CD4-positive, alpha-beta T cell treated with Interleukin-15 for 1 hour (primary cell): ENCODE measurements at regions not wholly inside any gene's neighbourhood (a gene's known extent, or its start where the extent isn't known, plus 50 kb on each side); places are given as distances from the start of the nearest gene placed in this dataset.
"Not testable (repeated sequence)": the region's sequence is repeated elsewhere in the genome, so short reads cannot be mapped to it uniquely, and the experiment has no call there.

Experiments used
- DNase-seq: peaks from one replicate; pipeline ENCODE4 v3.0.0-alpha.2; 2020

DNA sequence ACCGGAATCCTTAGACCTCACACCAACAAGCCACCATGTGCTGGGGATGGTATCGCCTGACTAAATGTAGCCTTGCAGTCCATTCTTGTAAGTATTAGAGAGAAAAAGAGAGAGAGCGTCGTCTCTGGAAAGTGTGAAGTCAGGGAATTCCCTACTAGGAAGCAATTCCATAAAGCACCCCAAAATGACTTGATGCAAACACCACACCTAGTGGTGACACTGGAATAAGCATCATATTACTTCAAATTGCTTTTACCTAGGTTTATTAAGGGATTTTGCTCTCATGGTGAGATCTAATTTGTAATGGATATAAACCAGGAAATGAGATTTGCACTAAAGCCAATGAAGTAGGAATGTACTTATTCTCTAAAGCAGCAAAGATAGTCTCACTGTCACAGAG lies 111.4 kb upstream of the METTL9 start:
- DNase-seq, result not testable (repeated sequence)

DNA sequence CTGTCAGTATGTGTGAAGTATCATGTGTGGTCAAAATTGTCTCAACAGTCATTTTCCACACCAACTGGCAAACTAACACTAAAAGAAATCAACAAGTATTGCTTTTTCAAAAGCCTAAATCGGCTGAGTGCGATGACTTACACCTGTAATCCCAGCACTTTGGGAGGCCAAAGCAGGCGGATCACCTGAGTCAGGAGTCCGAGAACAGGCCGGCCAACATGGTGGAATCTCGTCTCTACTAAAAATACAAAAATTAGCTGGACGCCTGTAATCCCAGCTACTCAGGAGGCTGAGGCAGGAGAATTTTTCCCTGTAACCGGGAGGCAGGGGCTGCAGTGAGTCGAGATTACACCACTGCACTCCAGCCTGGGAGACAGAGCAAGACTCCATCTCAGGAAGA lies 100.3 kb upstream of the METTL9 start:
- DNase-seq, result not testable (repeated sequence)

DNA sequence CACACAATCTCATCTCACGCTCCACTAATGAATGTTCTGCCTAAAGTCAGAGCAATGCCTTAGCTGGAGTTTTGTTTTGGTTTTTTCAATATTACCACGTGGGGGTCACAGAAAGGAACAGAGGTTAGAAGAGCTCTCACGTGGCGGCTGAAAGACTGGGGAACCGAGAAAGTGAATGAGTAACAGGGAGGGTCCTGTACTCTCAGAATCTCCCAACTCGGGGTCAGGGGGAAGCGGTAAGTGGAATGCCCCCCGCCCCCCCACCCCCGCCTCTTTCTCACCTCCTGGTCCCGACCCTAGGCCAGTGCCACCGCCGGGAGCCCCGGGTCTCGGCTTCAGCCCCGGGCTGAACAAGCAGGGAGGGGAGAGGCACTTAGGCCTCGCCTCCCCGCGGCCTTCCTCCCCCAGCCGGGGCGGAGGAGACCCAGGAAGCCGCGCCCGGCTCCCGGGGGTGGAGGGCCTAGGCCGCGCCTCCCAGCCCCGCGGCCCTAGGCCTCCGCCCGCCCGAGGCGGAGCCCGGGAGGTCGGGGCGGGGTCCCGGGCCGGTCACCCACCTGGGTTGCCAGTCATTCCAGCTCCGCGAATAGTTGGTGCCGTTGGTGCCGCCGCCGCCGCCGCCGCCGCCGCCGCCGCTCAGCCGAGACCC lies 98.0 kb upstream of the METTL9 start:
- peak; percentile 61 for DNase-seq

DNA sequence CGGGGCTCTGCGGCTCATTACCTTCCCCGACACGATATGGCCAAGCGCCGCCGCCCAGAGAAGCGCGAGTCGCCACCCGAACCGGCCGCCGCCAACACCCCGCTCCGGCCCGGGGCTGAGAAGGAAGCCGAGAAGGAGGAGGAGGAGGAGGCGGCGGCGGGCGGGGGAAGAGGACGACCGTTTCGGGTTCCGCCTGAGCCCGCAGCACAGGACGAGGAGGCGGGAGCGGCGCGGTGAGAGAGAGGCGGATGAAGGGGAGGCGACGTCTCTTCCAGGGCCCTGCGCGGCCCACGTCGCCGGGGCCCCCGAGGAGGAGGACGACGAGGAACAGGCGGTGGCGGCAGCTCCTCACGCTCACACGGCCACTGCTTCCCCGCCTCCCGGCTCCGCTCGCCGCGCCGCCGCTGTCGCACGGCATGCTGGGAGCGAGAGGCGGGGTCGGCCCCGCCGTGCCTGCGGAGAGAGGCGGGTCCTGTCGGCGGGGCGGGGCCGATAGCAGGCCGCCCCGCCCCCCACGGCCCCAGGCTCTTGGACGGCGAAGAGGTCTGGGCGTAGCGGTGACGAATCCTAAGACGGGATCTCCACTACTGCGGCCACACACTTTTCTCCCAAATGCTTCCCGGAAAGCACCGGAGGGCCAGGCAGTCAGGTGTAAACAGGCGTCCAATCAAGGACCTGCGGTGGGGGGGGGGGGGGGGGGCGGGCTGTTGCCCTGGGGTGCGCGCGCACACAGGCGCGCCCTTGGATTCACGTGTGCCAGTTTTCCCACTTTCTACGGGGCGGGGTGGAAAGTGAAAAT lies 97.3 kb upstream of the METTL9 start:
- DNase-seq, result peak; percentile 83

DNA sequence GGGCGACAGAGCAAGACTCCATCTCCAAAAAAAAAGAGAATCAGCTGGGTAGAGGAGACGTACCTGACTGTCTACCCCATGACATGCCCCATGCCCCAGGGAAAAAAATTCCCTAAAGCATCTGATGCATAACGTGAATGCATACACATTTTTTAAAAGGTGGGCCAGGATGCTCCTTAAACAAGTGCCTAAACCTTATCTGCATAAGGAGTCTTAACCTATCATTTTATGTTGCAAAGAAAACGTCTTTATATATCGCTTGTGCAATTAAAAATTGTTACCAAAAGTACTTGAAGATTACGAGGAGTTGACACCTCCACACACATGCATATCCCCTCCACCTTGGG lies 95.8 kb upstream of the METTL9 start:
- DNase-seq, result not testable (repeated sequence)

DNA sequence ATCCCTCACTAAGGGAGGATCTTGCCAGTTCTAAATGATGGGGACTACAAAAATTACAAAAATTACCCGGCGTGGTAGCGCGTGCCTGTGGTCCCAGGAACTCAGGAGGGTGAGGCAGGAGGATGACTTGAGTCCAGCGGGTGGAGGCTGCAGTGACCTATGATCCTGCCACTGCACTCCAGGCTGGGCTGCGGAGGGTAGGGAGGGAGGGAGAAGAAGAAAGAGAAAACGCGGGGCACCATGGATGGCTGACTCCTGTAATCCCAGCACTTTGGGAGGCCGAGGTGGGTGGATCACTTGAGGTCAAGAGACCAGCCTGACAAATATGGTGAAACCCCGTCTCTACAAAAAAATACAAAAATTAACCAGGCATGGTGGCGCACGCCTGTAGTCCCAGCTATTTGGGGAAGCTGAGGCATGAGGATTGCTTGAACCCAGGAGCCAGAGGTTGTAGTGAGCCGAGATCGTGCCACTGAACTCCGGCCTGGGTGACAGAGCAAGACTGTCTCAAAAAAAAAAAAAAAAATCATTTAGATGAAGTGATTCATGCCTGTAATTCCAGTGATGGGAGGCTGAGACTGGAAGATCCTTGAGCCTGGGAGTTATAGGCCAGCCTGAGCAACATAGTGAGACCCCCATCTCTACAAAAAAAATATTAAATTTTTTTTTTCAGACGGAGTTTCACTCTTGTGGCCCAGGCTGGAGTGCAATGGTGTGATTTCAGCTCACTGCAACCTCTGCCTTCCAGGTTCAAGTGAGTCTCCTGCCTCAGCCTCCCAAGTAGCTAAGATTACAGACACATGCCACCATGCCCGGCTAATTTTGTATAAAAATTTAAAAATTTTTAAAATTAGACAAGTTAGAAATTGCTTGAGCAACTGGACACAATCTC lies 95.2 kb upstream of the METTL9 start:
- DNase-seq, result peak; percentile 2

DNA sequence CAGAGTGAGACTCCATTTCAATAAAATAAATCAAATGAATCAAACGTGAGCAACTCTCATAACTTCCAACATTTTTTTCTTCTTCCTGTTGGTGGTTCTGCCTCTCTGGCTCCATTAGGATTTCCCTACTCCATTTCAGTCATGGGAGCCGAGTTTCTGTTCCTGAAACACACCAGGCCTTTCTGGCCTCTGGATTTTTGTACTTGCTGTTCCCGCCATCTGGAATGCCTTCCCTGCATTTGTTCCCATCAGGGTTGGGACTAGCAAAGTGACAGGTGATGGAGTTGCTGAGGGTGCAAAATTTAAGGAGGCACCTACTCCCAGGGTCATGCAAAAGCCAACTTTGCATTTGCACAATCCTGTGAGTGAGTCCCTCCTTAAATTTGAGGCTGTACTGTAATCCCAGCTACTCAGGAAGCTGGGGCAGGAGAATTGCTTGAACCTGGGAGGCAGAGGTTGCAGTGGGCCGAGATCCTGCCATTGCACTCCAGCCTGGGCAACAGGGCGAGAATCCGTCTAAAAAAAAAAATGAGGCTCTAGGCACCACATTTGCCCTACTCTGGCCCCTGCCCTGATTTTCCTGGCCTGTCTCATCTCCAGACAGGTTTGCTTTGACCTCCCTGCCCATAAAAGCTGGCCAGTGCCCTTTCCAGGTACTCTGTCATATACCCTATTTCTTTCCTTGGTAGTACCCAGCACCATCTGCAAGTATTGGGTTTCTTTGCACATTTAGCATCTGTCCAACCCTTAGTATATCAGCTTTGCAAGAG lies 93.4 kb upstream of the METTL9 start:
- DNase-seq, result peak; percentile 2

DNA sequence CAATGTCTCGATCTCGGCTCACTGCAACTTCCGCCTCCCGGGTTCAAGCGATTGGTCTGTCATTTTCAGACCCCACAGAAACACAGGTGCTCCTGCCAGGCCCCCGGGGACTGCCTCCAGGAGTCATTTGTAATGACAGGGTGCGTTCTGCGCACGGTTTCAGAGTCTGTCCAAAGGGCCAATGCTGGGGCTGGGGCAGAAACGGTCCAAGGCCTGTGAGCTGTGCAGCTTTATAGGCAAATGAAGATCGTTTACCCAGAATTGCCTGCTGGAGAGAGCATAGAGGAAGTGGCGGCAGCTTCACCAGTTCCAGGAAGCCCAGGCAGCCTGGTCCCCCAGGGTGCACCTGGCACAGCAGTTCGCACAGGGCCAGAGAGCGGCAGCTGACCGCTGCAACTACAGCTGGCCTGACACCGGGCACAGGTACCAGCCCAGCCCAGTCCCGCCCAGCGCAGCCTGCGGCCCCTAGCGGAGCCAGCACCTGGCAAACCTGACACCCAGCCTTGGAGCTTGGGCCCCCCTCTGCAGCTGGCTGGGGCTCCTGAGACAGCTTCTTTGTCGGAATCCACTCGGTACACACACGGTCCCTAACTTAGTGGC lies 92.4 kb upstream of the METTL9 start:
- peak; percentile 62 for DNase-seq

DNA sequence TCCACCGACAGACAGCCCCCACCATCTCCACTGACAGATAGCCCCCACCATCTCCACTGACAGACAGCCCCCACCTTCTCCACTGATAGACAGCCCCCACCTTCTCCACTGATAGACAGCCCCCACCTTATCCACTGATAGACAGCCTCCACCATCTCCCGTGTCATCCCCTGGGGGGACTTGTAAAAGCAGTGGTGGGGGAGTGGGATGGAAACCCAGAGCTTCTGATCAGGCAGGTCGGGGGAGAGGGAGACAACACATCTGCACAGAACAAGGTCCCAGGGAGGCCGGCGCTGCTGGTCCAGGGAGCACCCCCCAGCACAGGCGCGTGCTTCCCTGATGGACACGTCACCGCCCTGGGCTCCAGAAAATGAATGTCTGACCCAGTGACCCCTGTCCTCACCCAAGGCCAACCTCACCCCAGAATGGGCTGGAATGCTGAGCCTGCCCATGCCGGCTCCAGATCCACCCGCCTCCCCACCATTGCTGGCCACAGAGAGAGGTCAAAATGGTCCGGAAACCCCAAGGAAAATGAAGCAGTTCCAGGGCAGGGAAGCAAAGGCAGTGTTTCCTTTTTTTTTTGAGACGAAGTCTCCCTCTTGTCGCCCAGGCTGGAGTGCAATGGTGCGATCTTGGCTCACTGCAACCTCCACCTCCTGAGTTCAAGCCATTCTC lies 91.6 kb upstream of the METTL9 start:
- peak; percentile 16 for DNase-seq

DNA sequence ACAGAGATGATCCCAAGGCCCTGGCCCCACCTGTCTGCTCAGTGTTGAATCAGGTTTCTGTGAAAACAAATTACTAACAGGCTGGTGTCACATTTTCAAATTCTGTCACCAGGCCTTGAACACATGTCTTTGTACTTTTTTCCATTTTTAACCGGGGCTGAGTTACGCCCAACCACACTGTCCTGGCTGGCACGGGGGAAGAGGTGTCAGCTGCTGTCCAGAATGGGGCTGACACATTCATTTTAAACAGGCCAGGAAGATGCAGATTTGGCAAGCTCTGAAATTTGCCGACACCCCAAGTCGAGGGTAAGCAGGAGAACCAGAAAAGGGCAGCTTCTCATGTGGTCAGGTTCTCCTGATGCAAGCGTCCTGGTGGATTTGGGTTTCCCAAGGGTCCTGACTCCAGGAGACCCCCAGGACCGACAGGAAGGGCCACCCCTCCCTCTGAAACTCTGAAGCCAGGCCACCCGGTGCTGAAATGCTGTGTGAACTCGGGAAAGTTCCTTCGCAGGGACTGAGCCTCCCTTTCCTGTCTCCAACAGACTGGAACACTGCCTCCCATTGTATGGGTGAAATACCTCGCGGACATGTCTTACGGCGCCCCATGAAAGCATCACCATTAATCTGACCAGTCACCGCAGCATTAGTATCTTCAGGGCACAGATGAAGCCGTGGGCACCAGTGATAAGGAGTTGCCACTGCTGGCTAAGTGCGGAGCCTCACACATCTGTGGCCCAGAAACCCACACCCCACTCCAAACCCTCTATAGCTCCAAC lies 90.5 kb upstream of the METTL9 start:
- DNase-seq, result not testable (repeated sequence)

DNA sequence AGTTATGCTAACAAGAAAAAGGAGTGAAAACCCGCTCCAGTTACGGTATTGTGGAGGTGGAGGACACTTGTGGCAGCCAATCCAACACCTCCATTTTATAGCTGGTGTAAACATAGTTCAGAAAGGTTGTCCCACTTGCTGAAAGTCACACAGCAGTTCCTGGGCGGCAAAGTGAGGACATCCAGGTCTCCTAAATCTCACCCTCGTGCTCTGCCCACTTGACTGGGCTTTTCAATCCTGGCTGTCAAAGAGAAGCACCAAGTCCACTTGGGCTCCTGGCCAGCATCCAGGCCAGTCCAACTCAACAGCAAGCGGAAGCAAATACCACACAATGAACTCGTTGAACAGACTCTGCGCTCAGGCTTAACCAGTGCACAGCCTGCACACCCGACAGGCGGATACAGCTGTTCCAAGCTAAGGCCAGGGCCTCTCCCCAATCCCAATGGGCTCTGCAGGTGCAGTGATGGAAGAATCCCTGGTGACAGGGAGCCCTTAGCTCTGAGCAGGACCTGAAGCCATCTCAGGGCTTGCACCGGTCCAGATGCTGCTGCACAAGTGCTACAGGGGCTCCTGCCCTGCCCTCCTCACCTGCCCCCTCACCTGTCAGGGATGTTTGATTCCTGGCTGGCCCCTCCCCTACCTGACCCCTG lies 89.8 kb upstream of the METTL9 start:
- DNase-seq, result peak; percentile 9

DNA sequence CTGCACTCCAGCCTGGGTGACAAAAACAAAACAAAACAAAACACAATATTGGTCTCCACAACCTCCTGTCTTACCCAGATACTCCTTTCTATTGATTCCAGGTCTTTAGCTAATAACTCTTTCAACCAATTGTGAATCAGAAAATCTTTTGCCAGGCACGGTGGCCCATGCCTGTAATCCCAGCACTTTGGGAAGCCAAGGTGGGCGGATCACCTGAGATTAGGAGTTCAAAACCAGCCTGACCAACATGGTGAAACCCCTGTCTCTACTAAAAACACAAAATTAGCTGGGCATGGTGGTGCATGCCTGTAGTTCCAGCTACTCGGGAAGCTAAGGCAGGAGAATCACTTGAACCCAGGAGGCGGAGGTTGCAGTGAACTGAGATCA lies 88.5 kb upstream of the METTL9 start:
- not testable (repeated sequence) for DNase-seq

DNA sequence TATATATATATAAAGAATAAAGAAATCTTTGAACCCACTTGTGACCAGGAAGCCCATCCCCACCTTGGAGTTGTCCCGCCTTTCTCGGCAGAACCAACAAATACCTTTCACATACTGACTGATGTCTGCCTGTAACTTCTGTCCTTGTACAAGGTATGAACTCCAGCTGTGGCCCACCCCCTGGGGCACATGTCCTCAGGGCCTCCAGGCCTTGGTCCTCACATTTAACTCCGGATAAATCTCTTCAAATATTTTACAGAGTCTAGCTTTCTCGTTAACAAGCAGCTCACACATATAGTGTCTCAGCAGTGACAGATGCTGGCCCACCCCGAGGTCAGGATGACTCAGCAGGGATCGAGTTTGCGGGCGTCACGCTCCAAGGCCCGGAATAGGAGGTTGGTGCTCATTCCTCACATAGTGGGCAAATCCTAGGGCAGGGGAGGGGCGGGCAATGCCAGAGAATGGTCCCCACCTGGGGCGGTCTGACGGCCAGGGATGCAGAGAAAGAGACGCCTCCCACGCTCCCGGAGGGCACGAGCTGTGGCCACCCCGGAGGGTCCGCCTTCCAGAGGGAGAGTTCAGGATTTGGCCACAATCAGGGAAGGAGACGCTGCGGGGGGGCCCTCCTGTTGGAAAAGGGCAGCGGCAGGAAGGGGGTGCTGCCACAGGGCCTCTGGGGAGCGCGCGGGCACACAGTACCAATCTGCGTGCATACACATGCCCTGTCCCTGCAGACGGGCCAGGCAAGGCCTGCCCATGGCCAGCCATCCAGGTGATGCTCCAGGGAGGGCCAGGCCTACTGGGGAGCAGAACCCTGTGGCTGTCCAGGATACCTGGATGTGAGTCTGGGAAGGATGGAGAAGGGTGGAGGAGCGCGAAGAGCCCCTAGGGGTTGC lies 87.8 kb upstream of the METTL9 start:
- peak; percentile 12 for DNase-seq

DNA sequence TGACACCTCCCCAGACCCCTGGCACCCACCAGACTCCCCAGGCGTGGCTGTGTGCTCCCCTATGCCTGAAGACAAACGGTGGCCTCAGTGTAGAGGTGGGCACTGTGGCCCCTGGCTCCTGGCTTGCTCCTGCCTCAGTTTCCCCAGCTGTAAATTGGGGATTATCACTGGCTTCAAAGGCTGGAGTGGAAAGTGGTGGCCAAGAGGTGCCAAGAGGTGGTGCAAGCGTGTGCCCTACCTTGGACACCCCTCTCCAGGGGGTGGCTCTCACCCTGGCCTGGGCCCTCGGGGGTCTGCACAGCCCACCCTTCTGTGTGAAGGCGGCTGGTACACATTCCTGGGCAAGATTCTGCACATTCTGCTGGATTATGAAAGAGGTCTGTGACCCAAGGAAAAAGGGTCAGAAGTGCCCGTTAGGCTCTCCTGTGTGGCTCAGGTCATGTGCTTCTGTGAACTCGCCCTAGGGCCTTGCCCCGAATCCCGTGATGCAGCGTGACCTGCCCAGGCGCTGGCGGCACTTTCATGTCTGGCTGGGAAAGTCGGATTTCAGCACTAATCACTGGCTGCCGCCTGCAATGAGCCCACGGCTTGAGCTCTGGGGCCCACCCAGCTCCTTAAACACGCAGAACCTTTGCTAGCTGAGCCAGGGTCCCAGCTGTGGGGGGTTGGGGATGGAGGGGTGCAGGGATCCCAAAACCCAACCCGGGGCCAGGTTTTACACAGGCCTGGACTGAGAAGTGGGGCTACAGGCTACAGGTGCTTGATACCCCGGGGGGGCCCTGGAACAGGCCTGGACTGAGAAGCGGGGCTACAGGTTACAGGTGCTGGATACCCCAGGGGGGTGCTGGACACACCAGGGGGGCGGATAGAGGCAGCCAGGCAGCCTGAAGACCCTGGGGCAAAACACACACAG lies 86.8 kb upstream of the METTL9 start:
- DNase-seq, result peak; percentile 14

DNA sequence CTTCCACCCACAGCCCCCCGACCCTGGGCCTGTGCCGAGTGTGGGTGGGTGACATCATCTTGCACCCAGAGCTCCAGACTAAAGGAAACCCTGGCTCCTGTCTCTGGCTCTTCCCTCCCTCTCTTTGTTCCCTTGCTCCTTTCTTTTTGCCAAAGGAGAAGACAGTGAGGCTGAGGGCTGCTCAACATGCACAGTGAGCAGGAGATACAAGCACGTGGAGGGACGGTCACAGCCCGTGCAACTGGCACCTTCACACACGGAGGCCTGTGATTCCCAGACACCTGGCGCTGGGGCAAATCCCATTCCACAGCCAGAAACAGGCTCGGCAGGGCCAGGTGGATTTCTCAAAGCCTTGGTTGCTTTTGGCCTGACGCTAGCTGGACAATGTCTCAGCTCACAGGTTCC lies 86.0 kb upstream of the METTL9 start:
- DNase-seq, result not testable (repeated sequence)

DNA sequence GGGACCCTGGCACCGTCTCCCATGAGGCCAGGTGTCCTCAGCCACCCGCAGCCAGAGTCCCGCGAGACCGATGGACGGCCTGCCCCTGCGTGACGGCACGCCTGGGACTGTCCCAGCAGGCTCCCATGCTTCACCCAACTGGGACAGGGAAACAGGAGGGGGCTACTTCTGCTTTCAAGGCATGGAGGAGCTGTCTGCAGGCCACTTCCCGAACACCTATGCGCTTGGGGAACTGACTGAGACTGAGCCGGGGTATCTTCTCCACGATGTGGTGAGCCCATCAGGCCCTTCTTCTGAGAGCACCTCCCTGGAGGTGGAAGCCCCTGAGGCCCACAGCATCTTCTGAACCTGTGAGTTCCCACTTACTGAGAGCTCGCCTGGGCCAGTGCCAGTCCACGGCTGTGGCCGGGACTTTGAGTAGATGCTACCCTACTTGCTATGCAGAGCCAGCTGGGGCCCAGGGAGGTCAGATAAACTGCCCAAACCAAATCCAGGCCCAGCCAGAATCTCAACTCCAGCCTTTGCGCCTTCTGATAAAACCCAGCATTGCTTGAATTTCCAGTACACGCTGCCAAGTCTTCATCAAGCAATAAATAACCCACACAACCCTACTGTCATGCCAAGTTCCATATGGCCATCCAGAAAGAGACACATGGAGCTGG lies 85.4 kb upstream of the METTL9 start:
- DNase-seq, result peak; percentile 11

DNA sequence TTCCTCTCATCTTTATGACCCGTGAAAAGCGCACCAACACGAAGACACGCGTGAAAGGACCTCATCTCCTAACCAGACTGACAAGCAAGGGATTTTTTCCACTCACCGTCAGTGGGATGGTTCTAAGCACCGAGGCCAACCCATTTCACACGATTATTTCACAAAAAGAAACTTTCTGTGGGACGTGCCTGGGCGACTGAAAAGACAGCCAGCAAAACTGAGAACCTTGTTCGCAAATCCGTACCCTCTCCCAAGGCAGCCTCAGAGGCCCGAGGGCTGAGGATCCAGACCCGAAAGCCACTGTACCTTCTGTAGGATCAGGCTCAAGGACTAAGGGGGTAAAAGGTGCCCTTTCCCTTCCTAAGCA lies 84.9 kb upstream of the METTL9 start:
- peak; percentile 14 for DNase-seq

DNA sequence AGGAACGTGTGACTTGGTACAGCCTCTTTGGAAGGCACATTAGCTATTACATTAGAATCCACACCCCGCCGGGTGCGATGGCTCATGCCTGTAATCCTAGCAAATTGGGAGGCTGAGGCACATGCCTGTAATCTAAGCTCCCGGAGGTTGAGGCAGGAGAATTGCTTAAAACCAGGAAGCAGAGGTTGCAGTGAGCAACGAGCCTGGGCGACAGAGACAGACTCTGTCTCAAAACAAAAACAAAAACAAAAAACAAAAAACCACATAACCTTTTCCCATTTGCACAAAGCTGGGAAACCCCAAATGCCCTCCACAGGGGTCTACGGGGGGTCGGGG lies 82.7 kb upstream of the METTL9 start:
- not testable (repeated sequence) for DNase-seq
